GM19372 (cell line): ENCODE measurements at regions not wholly inside any gene's neighbourhood (a gene's known extent, or its start where the extent isn't known, plus 50 kb on each side); places are given as distances from the start of the nearest gene placed in this dataset.

Experiments used
- ATAC-seq: cut with Tn5 transposase; IDR thresholded peaks from one replicate; pipeline ENCODE4 v1.9.1; 2021; ENCODE audit warnings: mild to moderate bottlenecking, low read depth, moderate library complexity; ENCODE audit not compliant: unreplicated experiment

DNA sequence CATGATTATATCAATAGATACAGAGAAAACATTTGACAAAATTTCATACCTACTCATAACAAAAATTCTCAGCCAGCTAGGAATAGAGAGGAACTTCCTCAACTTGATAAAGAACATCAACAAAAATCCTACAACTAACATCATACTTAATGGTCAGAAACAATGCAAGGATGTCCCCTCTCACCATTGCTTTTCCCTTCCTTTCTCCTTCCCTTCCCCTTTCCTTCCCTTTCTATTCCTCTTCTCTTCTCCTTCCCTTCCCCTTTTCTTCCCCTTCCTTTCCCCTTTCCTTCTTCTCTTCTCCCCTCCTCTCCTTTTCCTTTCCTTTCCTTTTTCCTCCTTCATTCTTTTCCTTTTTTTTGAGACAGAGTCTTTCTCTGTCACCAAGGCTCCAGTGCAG is 418.3 kb upstream of the B3GAT1 start:
- no peak for ATAC-seq

DNA sequence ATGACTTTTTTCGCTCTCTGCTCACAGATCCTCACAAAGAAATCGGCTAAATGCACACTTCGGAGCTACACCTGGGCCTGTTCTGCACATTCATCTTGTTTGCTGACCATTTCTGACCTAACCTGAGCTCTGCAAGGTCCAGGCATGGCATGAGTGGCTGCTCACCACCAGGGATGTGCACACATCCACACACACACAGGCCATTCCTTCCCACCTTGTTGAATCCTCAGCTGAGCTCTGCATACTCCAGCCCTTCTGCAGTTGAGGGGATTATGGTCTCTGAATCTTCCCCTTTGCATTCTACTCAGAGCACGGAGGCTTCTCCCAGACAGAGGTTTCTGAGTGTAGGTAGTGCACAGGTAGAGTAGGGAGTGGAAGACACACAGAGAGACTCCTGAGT is 411.9 kb upstream of the B3GAT1 start:
- no peak for ATAC-seq

DNA sequence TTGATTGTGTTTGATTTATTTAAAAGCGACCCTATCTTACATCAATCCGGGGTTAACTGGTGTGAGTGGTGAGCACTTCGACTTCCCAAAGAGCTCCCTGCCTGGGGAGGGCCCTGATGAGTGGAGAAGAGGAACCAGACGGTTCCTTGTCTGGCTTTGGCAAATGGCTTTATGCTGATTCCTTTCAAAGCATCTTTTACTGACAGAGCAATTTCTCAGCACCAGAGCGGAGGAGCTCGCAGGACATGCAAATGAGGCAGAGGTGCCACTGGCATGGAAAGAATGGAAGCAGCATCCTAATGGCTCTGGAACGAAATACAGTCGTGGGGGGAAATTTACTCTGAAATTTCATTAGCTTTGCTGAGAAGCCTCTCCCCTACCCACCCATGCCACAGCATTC is 410.9 kb upstream of the B3GAT1 start:
- no peak for ATAC-seq

DNA sequence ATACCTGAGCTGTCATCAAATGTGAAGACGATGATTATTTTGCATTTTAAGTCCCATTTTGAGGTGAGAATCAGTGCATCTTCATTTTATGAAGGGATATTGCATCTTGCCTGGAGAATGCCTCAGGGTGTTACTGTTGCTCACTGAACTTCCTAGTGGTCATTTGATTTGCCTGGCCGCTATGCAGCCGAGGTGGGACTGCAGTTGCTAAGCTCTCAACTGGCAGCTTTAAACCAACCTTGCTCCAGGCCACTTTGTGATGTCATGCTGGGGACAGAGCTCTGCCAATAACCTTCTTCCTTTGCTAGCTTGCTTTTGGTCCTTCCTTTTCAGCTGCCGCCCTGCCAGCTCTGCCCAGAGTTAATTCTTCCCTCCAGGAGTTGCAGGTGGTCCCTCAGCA is 409.4 kb upstream of the B3GAT1 start:
- ATAC-seq, result no peak

DNA sequence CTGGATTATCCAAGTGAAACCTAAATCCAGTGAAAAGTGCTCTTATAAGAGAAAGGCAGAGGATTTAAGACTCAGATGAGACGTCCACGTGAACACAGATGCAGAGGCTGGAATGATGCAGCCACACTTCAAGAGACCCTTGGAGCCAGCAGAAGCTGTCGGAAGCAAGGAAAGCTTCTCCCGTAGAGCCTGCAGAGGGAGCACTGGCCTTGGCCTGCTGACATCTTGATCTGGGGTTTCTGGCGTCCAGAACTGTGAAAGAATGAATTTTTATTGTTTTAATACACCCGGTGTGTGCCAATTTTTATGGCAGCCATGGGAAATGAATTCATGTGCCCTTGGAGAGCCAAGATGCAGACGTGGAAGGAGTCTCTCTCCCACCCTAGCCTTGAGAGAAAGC is 407.0 kb upstream of the B3GAT1 start:
- no peak for ATAC-seq

DNA sequence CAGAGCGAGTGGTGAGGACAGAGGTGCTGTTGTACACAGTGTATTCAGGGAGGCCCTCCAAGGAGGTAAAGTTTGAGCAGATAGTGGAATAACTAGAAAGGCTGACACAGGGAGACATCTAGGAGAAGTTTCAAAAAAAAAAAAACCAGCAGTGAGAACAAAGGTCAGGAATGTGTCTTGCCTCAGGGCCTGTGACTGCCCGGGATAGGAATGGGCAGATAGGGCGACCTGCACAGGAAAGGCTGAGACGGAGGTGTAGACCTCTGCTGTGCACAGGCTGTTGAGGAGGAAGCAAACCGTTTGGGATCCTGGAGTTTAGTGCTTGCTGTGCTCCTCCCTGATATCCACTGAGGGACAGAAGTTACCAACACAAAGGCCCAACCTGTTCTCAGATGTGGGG is 406.5 kb upstream of the B3GAT1 start:
- no peak for ATAC-seq

DNA sequence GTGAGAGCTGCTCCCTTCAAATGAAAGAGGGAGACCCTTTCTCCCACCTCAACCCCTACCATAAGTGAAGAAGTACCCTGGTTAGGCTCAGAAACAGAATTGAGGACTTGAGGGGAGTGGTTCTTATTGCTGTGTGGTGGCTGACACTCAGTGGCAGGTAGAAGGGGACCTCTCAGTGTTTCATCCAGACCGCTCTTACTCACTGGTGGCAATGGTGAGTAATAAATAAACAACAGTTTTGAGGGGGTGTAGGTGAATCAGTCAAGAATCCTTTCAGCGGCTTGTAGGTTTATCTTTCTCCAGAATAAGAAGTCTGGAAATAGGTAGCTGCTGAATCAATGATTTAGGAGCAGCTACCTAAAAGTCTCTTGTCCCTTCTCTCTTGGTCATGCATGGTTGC is 403.4 kb upstream of the B3GAT1 start:
- ATAC-seq, result no peak

DNA sequence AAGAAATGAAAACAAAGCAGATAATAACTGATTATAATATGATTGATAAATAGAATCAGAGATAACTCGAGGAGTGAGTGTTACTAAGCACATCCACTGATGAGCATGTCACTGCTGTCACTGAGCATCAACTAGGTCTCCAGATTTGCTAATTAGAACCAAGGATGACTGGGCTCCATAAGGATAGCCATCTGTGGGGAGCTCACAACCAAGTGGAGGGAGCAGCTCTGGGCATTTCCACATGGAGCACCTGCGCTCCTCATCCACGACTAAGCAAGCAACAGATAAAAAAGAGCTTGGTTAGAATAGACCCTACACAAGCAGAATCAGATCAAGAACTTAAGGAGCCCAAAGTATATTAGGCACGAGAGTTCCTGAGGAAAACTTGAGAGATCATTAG is 396.0 kb upstream of the B3GAT1 start:
- ATAC-seq, result no peak

DNA sequence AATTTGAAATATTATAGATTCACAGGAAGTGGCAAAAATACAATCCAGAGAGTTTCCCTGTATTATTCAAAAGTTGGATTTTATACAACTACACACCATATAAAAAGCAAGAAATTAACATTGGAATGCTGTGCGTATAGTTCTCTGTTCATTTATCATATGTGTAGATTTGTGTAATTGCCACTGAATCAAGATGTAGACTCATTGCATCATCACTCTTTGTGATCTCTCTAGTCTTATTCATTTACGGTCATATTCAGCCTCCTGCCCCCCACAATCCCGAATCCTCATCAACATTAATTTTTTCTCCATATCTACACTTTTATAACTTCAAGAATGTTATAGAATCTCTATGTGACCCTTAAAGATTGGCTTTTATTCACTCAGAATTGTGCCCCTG is 390.6 kb upstream of the B3GAT1 start:
- no peak for ATAC-seq

DNA sequence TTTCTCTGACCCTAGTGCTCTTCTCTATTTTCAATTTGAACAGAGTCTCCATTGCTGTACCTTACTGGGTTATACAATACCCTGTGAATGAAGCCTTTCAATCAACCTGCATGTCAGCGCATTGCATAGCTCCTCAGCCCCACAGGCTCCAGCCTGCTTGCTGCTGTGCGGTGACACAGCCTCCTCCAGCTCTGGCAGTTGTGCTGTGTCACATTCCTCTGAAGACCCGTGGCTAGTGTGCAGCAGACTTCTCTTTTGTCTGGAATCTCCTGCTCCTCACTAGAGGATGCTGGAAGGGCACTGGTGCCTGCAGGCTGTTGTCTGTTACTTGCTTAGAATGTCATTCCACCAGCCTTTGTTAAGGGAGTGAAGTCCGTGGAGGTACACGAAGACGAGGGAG is 390.1 kb upstream of the B3GAT1 start:
- ATAC-seq, result no peak

DNA sequence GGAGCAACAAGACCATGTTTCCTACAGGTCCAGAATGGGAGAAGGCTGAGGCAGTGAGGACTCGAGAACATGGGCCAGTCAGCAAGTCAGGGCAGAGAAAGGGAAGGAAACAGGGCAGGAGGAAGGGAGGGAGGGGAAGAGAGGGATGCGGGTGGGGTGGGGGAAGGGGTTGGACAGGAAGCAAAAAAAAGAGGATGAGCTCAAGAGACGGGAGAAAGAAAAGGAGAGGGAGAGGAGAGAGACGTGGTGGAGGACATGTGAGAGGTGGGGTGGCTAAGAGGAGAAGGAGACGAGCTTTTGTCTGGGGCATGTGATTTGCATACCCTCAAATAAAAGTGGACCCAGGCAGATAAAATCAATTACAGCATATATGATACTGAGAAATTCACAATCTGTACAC is 389.5 kb upstream of the B3GAT1 start:
- ATAC-seq, result no peak

DNA sequence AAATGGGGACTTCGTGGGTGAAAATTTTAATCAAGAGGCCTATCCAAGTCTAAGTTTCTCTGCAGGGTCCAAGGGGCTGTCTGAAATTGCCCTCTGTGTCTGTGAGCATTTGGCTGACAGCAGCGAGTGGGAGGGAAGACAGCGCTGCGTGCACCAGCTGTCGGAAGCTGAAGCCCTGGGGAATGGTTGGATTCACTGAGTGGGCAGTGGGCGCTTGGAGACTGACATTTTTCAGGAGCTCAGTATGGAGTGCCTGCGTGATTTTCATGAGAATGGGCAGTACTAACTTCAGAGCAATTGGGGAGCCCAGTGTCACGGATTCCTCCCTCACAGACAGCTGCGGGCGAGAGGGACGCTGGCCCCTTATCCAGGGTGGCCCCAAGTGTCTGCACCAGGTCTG is 388.8 kb upstream of the B3GAT1 start:
- ATAC-seq, result no peak

DNA sequence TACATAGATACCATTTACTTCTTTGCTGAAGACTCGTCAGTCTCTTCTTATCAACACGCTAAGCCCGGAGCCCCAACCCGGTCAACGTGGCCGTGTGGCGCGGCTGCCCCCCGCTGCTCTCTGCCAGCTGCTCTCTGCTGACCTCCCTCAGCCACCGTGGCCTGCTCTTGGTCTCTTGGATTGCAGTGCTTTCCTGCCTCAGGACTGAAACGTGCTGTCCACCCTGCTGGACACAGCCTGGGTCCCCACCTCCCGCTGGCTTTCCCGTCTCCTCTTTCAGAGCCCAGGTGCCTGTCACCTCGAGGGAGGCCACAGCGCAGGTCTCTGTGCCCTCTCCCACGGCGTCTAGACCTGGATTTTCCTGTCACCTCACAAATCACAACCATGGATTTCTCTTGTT is 388.1 kb upstream of the B3GAT1 start:
- ATAC-seq, result no peak

DNA sequence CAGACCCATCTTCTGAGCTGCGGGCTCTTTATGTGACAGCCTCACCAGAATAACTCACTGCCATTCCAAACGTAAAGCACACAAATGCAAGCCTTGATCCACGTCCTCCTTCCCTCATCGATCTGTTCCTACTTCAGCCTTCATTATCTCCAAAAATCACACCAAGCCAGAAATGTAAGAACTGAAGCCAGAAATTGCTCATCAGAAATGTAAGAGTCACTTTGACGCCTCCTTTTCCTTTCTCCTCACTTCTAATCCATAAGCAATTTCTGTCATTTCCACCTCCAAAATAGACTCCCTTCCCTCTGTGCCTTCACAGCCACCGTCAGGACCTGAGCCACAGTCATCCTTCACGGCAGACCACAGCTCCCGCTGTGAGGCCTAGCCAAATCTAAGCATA is 387.3 kb upstream of the B3GAT1 start:
- ATAC-seq, result no peak

DNA sequence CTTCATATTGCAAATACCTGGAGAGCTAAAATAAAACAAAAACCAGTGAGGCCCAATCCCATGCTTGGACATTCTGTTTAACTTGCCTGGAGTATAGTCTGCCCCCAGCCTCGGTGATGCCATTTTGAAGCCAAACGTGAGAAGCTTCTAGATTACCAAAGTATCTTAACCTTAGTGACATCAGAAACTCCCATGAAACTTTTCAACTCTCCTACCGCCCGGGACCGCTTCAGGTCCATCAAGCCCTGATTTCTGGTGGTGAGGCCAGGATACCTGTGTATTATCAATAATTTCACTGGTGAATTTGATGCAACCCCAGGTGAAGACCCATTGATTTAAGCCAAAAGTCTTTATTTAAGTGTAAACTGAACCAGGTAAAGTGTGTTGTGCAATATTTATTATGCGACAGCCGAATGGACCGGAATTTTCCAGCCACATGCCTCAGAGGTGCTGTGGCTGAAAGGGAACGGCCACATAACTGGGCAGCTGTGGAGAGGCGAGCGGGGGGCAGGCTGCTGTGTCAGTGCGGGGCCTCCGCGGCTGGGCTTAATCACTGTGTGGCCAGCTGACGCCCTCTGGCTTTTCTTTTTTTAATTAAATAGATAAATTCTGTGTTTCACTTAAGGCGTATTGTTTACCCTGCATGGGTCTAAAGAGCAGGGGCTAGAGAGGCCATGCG is 385.5 kb upstream of the B3GAT1 start:
- ATAC-seq, result no peak

DNA sequence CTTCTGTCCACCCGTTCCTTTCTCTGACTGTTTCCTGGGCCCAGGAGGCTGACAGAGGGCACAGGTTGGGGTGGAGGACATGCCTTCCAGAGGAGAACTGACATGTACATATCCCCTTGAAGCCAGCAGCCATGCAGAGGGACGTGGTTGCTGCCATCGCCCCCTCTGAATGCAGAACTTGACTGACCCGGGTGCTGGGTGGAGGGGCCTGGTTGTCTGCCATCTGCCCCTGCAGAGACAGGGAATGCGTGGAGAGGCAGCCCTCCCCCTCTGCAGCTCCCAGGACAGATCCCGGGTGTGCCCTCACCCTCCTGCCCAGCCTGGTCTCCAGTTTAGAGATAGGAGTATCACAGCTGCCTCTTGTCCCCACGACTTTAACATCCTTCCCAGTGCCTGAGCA is 383.0 kb upstream of the B3GAT1 start:
- ATAC-seq, result no peak

DNA sequence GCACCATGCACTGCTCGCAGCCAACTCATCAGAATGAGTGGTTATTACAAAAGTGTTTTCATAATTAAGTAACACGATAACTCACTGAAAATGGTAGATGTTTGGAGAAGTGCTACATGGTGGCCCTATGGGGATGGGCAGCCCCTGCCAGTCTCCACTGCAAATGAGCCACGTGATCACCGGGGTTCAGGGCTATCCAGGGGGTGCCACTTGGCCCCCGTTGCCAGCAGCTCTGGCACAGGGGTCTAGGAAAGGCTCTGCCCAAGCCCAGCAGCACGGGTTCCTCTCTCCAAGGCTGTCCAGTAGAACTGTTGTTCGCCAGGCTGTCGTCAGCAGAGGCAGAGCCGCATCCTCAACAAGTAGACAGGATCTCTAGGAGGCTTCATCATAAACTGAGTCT is 382.1 kb upstream of the B3GAT1 start:
- no peak for ATAC-seq

DNA sequence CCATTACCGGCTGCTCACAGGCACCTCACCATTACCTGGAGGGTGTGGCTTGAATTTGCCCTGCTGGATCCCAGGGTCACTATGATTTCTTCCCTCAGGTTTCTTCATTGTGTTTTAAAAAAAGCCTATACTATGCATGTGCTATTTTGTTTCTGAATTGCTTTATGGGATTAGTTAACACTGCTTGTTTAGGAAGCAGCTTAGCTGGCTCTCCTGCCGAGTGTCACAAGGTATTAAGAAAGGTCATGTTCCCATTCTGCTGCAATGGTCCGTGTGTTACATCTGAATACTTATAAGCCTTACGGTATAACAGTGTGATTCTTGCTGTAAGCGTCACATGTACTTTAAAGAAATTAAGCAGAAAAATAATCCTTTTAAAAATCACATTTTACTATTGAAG is 380.6 kb upstream of the B3GAT1 start:
- ATAC-seq, result no peak

DNA sequence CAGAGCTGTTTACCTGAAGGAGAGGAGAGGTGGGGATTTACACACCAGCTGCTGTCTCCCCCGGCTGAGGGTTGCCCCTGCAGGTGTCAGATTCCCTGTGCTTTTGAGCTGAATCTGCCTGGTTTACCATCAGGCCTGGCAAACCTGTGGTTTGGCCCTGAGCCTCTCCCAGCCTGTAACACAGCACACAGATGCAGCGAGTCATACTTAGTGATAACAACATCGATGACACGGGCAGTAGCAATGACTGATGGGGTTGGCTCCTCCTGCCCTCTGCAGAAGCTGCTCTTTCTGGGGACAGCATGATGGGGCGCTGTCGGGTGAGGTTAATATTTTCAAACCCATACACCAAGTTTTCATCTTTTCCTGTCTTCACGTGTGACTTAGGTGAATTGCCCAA is 380.0 kb upstream of the B3GAT1 start:
- no peak for ATAC-seq

DNA sequence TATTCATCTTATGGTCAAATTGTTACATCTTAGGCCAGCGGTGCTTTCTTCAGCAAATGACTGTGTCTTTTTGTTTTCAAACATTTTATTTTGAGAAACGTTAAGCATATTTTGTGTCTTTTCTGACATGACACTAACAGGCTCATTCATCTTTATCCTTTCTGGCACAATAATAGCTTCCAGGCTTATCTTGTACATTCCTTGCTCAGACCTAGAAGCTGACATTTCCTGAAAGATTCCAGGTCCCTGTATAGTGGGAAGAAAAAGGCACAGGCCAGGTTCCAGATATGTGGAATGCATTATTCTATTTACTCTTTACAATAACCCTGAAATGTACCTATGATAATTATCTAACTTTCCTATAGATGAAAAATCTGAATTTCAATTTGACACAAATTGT is 379.1 kb upstream of the B3GAT1 start:
- ATAC-seq, result no peak

DNA sequence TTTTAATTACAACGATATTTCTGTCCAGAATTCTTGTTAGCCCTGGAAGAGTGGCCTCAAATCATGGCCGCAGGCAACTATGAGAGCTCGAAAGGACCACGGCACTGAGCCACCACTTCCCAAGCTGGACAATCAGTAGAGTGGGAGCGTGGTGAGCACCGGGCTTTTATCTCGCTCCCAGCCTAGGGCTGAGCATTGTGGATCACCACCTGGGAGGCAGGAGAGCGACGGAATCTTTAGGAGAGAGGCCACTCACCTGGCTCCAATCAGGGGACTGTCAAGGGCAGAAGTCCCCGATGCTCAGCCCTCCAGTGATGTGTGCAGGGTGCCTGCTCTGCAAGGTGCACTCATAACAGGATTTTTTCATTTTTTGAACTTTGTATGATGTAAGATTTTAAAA is 377.1 kb upstream of the B3GAT1 start:
- ATAC-seq, result no peak

DNA sequence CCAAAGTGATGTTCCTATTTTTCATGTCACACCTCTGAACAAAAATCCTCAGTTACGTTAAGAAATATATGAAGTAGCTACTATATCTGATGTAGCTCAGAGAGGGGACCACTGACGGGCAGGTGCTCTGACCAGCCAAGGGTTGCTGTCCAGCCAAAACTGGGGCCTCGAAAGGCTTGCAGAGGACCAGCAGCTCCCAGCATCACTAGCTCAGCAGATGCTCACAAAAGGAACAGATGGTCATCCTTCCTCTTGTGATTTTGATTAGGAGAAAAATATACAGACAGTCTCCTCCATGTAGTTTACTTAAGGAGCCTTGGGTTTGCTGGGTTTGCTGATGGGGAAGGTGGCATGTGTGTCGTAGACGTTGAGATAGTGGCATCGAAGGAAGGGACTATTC is 374.6 kb upstream of the B3GAT1 start:
- ATAC-seq, result no peak

DNA sequence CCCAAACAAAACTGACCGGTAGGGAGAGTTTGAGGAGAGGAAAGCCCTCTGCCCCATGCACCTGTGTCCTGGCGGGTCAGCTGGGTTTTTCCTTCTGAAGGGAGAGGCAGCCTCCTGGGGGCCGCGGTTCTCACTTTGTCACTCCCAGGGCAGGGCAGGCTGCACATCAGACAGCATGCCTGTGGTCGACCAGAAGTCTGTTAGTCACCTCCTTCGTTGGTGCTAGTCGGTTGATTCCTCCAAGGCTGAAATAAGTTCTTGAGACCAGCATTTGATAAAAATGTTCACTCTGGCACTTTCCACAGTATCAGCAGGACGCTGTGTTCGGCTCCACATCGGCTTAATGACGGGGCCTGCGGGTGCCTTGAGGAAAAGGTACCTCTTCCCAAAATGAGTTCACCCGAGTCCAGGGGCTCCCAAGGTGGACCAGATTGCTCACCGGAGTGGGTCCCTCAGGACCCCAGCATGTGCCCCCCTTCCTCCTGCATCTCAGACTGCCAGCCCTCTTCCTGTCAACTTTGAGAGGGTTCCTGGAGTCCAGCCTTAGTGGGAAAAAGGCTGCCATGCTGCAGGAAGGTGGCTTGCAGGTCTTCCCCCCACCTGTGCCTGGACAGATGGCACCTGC is 373.7 kb upstream of the B3GAT1 start:
- no peak for ATAC-seq
